Lower leg skin (tissue), 4 donors: ENCODE measurements at regions not wholly inside any gene's neighbourhood (a gene's known extent, or its start where the extent isn't known, plus 50 kb on each side); places are given as distances from the start of the nearest gene placed in this dataset.

Experiments used
- DNase-seq, 2 donors: peaks; one replicate each; pipeline ENCODE4 v3.0.0-alpha.2; 2019; ENCODE audit warnings: low spot score in 2 of 2
- H3K4me3 ChIP-seq: fragments of 200-600 bp; sonication (generic); 2 replicates; pipeline ENCODE4 v1.5.1; 2017; ENCODE audit warnings: mild to moderate bottlenecking, low read depth; ENCODE audit not compliant: poor library complexity, severe bottlenecking
- CTCF ChIP-seq, 3 donors: fragments of 450-650 bp; IDR thresholded peaks; one replicate each; pipeline ENCODE4 v1.5.1; 2016; ENCODE audit warnings: antibody characterized with exemption in 3 of 3, mild to moderate bottlenecking in 3 of 3, moderate library complexity in 2 of 3
- POLR2A ChIP-seq, 2 donors: fragments of 450-650 bp; IDR thresholded peaks; one replicate each; pipeline ENCODE4 v1.6.1; 2016 to 2017; ENCODE audit warnings: antibody characterized with exemption in 2 of 2, mild to moderate bottlenecking in 1 of 2, moderate library complexity in 1 of 2
- WGBS, 2 donors: methylation state at CpG; one replicate each; pipeline ENCODE4 v1.1.5; 2018; 5-methylcytosine and 5-hydroxymethylcytosine counted together
- intact Hi-C: fragments of 100-400 bp; cut with DNase I; formaldehyde crosslinking; loops from one replicate; pipeline ENCODE4 v1.15.0; 2023; ENCODE audit warnings: low total_unique reads

DNA sequence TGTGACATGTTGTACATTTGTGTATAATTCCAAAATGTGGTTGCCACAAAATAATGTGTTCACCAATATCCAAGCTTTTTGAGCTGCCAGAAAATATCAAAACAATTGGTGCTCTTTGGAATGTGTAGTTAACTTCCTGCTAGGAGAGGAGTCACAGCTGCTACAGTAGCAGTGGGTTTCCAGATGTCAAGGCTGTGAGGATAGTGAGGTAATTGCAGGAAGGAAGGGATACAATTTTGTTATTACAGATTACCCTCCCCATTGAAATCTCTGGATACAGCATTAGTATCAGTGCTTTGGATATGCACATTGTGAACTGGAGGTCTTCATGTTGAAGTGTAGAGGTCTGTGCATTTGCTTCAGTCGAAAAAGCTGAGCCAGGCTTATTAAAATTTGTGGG, 253.2 kb downstream of the PTPRC start:
- no peak overlapping the region for H3K4me3 ChIP-seq
- intact Hi-C loops: no loop called here
- TF ChIP-seq CTCF (IDR thresholded peaks at IDR 0.05): no peak
- TF ChIP-seq POLR2A (IDR thresholded peaks at IDR 0.05): no peak
- DNase-seq: no peak
- WGBS, 2 donors: 70 to 75% methylated on average over 1 of the region's 1 CpG

DNA sequence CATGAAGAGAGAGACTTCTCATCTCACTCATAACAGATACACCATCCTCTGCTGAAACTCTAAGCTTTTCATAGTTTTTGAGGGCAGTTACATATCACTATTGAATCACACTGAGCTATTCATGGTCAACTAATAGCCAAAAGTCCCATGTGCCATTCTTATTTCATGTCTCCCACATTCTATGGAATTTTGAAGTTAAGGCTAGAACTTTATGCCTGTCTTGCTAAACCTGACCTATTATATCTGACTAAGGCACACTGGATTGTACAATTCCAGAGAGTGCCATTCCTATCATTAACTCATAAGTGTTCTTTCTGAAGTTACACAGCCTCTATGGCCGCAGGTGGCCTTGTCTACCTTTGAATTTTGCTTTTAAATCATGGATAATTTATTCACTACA, 254.3 kb downstream of the PTPRC start:
- no peak overlapping the region for H3K4me3 ChIP-seq
- DNase-seq: no peak
- intact Hi-C loops: no loop called here
- TF ChIP-seq CTCF (IDR thresholded peaks at IDR 0.05) (no peak), POLR2A (IDR thresholded peaks at IDR 0.05) (no peak)
- WGBS, 2 donors: 96 to 98% methylated on average over 1 of the region's 1 CpG

GRCh38 chr1:198893763-198894444, 255.1 kb downstream of the PTPRC start:
- DNase-seq: no peak
- TF ChIP-seq CTCF (IDR thresholded peaks at IDR 0.05) (no peak), POLR2A (IDR thresholded peaks at IDR 0.05) (no peak)
- WGBS, 2 donors: 92 to 93% methylated on average over 4 of the region's 4 CpGs

DNA sequence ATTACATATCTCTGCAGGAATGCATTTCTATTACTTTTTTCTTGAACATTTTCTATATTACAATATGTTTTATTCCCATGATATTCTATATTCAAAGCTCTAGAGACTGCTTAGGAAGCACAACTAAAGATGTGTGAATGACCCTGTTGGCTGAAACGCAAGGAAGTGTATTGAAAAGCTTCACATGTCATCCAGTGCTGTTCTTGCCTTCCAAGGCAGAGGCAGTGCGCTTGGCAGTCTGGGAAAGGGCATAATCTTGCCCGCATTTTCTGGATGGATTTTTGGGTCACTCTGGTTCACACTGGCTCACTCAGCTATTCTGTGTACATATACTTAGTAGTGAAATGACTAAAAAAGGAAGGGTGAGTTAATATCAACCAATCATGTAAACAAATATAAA, 262.4 kb downstream of the PTPRC start:
- no peak for DNase-seq
- WGBS, 2 donors: 59 to 75% methylated on average over 3 of the region's 3 CpGs
- TF ChIP-seq POLR2A (IDR thresholded peaks at IDR 0.05) (no peak), CTCF (IDR thresholded peaks at IDR 0.05) (no peak)
- intact Hi-C loops: no loop called here
- H3K4me3 ChIP-seq: no peak overlapping the region

More at GRCh38 chr1:198893763-198894444, 255.1 kb downstream of the PTPRC start:
- intact Hi-C loops: no loop called here
- no peak overlapping the region for H3K4me3 ChIP-seq

DNA sequence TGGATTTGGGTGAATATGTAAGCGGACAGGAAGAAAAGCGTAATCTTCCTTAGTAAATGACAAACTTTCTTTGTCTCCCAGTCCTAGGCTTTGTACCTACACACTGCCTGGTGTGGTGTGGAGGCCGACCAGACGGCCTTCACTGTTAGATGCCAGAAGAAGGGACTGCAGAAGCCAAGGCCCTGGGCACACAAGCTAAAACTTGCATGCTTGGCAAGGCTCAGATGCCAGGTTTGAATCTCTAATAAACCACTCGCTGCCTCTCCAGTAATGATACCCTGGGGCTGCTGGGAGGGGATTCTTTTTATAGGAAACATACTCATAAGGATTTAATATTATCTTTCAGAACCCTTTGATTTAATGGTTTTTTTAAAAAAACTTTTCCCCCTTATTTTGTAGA, 263.8 kb downstream of the PTPRC start:
- intact Hi-C loops: no loop called here
- no peak for DNase-seq

More for the DNA sequence above, 263.8 kb downstream of the PTPRC start:
- WGBS, 2 donors: 52 to 53% methylated on average over 5 of the region's 5 CpGs
- TF ChIP-seq CTCF (IDR thresholded peaks at IDR 0.05) (no peak), POLR2A (IDR thresholded peaks at IDR 0.05) (no peak)
- H3K4me3 ChIP-seq: no peak overlapping the region
